HG02642 (cell line): ENCODE measurements at regions not wholly inside any gene's neighbourhood (a gene's known extent, or its start where the extent isn't known, plus 50 kb on each side); places are given as distances from the start of the nearest gene placed in this dataset.
"Not testable (repeated sequence)": the region's sequence is repeated elsewhere in the genome, so short reads cannot be mapped to it uniquely, and the experiment has no call there.

Experiments
- ATAC-seq: cut with Tn5 transposase; IDR thresholded peaks from one replicate; pipeline ENCODE4 v1.9.1; 2021; ENCODE audit warnings: mild to moderate bottlenecking; ENCODE audit not compliant: unreplicated experiment, poor library complexity

- ATAC-seq = no peak
These were observed 53.6 kb upstream of the TNFAIP3 start for GRCh38 chr6:137813308-137813970.

- not testable (repeated sequence) for ATAC-seq
These were observed 53.0 kb upstream of the TNFAIP3 start for GRCh38 chr6:137814030-137814429.

GRCh38 chr6:137815692-137816091 lies 51.4 kb upstream of the TNFAIP3 start:
- ATAC-seq = no peak

- no peak for ATAC-seq
These were observed 50.9 kb upstream of the TNFAIP3 start for GRCh38 chr6:137816133-137816579.

- no peak for ATAC-seq
These were observed 50.1 kb upstream of the TNFAIP3 start for GRCh38 chr6:137816688-137817618.
